Right lobe of liver (tissue), 4 donors: ENCODE measurements at regions not wholly inside any gene's neighbourhood (a gene's known extent, or its start where the extent isn't known, plus 50 kb on each side); places are given as distances from the start of the nearest gene placed in this dataset.

Source experiments
- CTCF ChIP-seq, 4 donors: fragments of 200-600 bp in 3 of 4; fragments of 450-650 bp in 1 of 4; IDR thresholded peaks; one replicate each; pipeline versions ENCODE4 v1.5.1 to v1.8.0; 2016 to 2022; ENCODE audit warnings: antibody characterized with exemption in 4 of 4, mild to moderate bottlenecking in 2 of 4
- POLR2A ChIP-seq: fragments of 450-650 bp; IDR thresholded peaks from one replicate; pipeline ENCODE4 v1.6.1; 2017; ENCODE audit warnings: antibody characterized with exemption, mild to moderate bottlenecking
- donor health status: DM: no; HTN: no; CAD: no.
- donor health status: DM: no; HTN: no; CAD: no.
- donor health status: DM: no; HTN: yes; CAD: no.

- no peak for TF ChIP-seq CTCF (IDR thresholded peaks at IDR 0.05)
- TF ChIP-seq POLR2A = no peak
These were observed 127.7 kb upstream of the PIK3R1 start for GRCh38 chr5:68087866-68088265.
